ENCODE measurements at regions not wholly inside any gene's neighbourhood (a gene's known extent, or its start where the extent isn't known, plus 50 kb on each side); places are given as distances from the start of the nearest gene placed in this dataset.
"Not testable (repeated sequence)": the region's sequence is repeated elsewhere in the genome, so short reads cannot be mapped to it uniquely, and the experiment has no call there.

- Histone ChIP-seq H3K4me3 (ENCODE audit: low read depth, low read length) (no peak overlapping the region), H3K9ac (ENCODE audit: low read length) (no peak overlapping the region), H3K27ac (ENCODE audit: low read depth, low read length) (no peak overlapping the region), H3K9me3 (ENCODE audit: control insufficient read depth, insufficient read depth, low read depth, low read length) (peaks cover 2% of the 10 kb centered on the region; the same call in 1 of the 2 replicates), H3K36me3 (ENCODE audit: control insufficient read depth, insufficient read depth, low read length) (no peaks in the 10 kb centered on the region), H3K27me3 (ENCODE audit: control insufficient read depth, insufficient read depth, low read length) (no peaks in the 10 kb centered on the region), H3K4me1 (ENCODE audit: control insufficient read depth, insufficient read depth, low read length) (no peaks in the 10 kb centered on the region)
Measured at GRCh38 chr9:85302938-85303756, 438.6 kb downstream of the AGTPBP1 start.

GRCh38 chr9:85298499-85298898 lies 443.3 kb downstream of the AGTPBP1 start:
- peaks cover 10% of the 10 kb centered on the region for H3K9me3 ChIP-seq (ENCODE audit: control insufficient read depth, insufficient read depth, low read depth, low read length)
- H3K4me1 ChIP-seq (ENCODE audit: control insufficient read depth, insufficient read depth, low read length): no peaks in the 10 kb centered on the region

DNA sequence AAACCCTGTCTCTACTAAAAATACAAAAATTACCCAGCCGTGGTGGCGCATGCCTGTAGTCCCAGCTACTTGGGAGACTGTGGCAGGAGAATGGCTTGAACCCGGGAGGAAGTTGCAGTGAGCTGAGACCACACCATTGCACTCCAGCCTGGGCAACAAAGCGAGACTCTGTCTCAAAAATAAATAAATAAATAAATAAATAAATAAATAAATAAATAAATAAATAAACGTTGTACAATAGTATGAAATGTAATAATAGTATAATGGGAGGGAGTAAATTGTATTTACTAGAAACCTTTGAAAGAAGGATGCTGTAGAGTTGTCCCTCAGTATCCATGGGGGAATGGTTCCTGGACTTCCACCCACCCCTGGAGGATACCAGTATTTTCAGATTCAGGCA lies 446.5 kb downstream of the AGTPBP1 start:
- not testable (repeated sequence) for H3K9me3 ChIP-seq (ENCODE audit: control insufficient read depth, insufficient read depth, low read depth, low read length); H3K4me3 ChIP-seq (ENCODE audit: low read depth, low read length); H3K27ac ChIP-seq (ENCODE audit: low read depth, low read length); H3K9ac ChIP-seq (ENCODE audit: low read length); H3K4me1 ChIP-seq (ENCODE audit: control insufficient read depth, insufficient read depth, low read length); H3K27me3 ChIP-seq (ENCODE audit: control insufficient read depth, insufficient read depth, low read length); H3K36me3 ChIP-seq (ENCODE audit: control insufficient read depth, insufficient read depth, low read length)

More at GRCh38 chr9:85298499-85298898, 443.3 kb downstream of the AGTPBP1 start:
- Histone ChIP-seq H3K27me3 (ENCODE audit: control insufficient read depth, insufficient read depth, low read length) (no peaks in the 10 kb centered on the region), H3K27ac (ENCODE audit: low read depth, low read length) (no peak overlapping the region), H3K9ac (ENCODE audit: low read length) (no peak overlapping the region), H3K36me3 (ENCODE audit: control insufficient read depth, insufficient read depth, low read length) (no peaks in the 10 kb centered on the region), H3K4me3 (ENCODE audit: low read depth, low read length) (no peak overlapping the region)

DNA sequence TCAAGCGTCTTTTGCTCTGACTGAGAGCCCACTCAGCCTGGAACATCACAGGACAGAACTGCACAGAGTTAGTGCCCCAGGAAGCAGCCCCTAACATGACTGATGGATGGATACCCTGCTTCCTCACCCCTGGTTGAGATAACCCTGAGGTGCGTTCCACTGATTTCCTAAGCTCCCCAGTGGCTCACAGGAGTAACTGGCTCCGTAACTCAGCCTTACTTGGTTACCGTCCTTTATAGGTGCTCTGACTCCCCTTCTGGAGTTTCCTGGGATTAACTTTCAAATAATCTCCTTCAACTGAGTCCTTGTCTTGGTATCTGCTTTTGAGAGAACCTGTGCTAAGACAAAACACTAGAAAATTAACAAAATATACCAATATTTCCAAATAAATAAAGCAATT lies 449.5 kb downstream of the AGTPBP1 start:
- H3K4me1 ChIP-seq (ENCODE audit: control insufficient read depth, insufficient read depth, low read length): no peaks in the 10 kb centered on the region
- H3K9ac ChIP-seq (ENCODE audit: low read length): no peak overlapping the region
- H3K27ac ChIP-seq (ENCODE audit: low read depth, low read length): no peak overlapping the region
- H3K4me3 ChIP-seq (ENCODE audit: low read depth, low read length): no peak overlapping the region
- no peaks in the 10 kb centered on the region for H3K36me3 ChIP-seq (ENCODE audit: control insufficient read depth, insufficient read depth, low read length)
- H3K9me3 ChIP-seq (ENCODE audit: control insufficient read depth, insufficient read depth, low read depth, low read length): peaks cover 9% of the 10 kb centered on the region; the same call in 1 of the 2 replicates
- no peaks in the 10 kb centered on the region for H3K27me3 ChIP-seq (ENCODE audit: control insufficient read depth, insufficient read depth, low read length)

DNA sequence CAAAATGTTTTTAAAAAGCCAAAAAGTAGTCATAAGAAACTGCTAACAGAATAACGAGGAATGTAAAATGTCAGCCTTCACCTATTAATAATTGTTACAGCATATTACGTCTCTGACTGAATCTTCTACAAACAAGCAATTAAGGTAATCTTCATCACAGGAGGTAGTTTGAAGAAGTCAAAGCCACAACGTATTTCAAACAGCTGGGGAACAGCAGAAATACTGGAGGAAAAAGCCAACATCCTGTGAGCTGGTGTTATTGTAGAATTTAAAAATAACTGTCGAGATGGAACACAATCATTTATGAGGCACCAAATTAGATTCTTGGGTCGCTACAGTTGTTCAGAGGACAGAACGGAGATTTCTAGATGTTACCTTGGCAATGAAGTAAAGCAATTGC lies 450.5 kb downstream of the AGTPBP1 start:
- Histone ChIP-seq H3K4me3 (ENCODE audit: low read depth, low read length) (no peak overlapping the region), H3K36me3 (ENCODE audit: control insufficient read depth, insufficient read depth, low read length) (no peaks in the 10 kb centered on the region), H3K27ac (ENCODE audit: low read depth, low read length) (no peak overlapping the region), H3K4me1 (ENCODE audit: control insufficient read depth, insufficient read depth, low read length) (no peaks in the 10 kb centered on the region), H3K9me3 (ENCODE audit: control insufficient read depth, insufficient read depth, low read depth, low read length) (peaks cover 9% of the 10 kb centered on the region; the same call in 1 of the 2 replicates), H3K27me3 (ENCODE audit: control insufficient read depth, insufficient read depth, low read length) (no peaks in the 10 kb centered on the region), H3K9ac (ENCODE audit: low read length) (no peak overlapping the region)

GRCh38 chr9:85290019-85290418 lies 451.7 kb downstream of the AGTPBP1 start:
- Histone ChIP-seq H3K27ac (ENCODE audit: low read depth, low read length) (no peak overlapping the region), H3K4me1 (ENCODE audit: control insufficient read depth, insufficient read depth, low read length) (no peaks in the 10 kb centered on the region)

DNA sequence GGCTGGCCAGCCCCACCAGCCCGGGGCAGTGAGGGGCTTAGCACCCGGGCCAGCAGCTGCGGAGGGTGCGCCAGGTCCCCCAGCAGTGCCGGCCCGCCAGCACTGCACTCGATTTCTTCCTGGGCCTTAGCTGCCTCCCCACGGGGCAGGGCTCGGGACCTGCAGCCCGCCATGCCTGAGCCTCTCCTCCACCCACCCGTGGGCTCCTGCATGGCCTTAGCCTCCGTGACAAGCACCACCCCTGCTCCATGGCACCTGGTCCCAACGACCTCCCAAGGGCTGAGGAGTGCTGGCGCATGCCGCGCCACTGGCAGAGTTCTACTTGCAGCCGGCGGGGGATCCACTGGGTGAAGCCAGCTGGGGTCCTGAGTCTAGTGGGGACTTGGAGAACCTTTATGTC lies 452.6 kb downstream of the AGTPBP1 start:
- Histone ChIP-seq H3K4me3 (ENCODE audit: low read depth, low read length) (no peak overlapping the region), H3K9me3 (ENCODE audit: control insufficient read depth, insufficient read depth, low read depth, low read length) (peaks cover 9% of the 10 kb centered on the region; the same call in 1 of the 2 replicates), H3K9ac (ENCODE audit: low read length) (no peak overlapping the region), H3K27me3 (ENCODE audit: control insufficient read depth, insufficient read depth, low read length) (peaks cover 15% of the 10 kb centered on the region; the same call in 1 of the 2 replicates), H3K4me1 (ENCODE audit: control insufficient read depth, insufficient read depth, low read length) (no peaks in the 10 kb centered on the region), H3K36me3 (ENCODE audit: control insufficient read depth, insufficient read depth, low read length) (no peaks in the 10 kb centered on the region), H3K27ac (ENCODE audit: low read depth, low read length) (no peak overlapping the region)

More at GRCh38 chr9:85290019-85290418, 451.7 kb downstream of the AGTPBP1 start:
- H3K9ac ChIP-seq (ENCODE audit: low read length): no peak overlapping the region
- no peak overlapping the region for H3K4me3 ChIP-seq (ENCODE audit: low read depth, low read length)
- H3K36me3 ChIP-seq (ENCODE audit: control insufficient read depth, insufficient read depth, low read length): no peaks in the 10 kb centered on the region
- H3K9me3 ChIP-seq (ENCODE audit: control insufficient read depth, insufficient read depth, low read depth, low read length): peaks cover 9% of the 10 kb centered on the region; the same call in 1 of the 2 replicates
- peaks cover 9% of the 10 kb centered on the region; the same call in 1 of the 2 replicates for H3K27me3 ChIP-seq (ENCODE audit: control insufficient read depth, insufficient read depth, low read length)

- H3K27ac ChIP-seq (ENCODE audit: low read depth, low read length): no peak overlapping the region
- peaks cover 65% of the 10 kb centered on the region for H3K27me3 ChIP-seq (ENCODE audit: control insufficient read depth, insufficient read depth, low read length)
- no peaks in the 10 kb centered on the region for H3K36me3 ChIP-seq (ENCODE audit: control insufficient read depth, insufficient read depth, low read length)
- H3K4me3 ChIP-seq (ENCODE audit: low read depth, low read length): no peak overlapping the region
- H3K9me3 ChIP-seq (ENCODE audit: control insufficient read depth, insufficient read depth, low read depth, low read length): peaks cover 6% of the 10 kb centered on the region
- H3K4me1 ChIP-seq (ENCODE audit: control insufficient read depth, insufficient read depth, low read length): peaks cover 15% of the 10 kb centered on the region
- no peak overlapping the region for H3K9ac ChIP-seq (ENCODE audit: low read length)
Measured at GRCh38 chr9:85283421-85283820, 458.3 kb downstream of the AGTPBP1 start.

DNA sequence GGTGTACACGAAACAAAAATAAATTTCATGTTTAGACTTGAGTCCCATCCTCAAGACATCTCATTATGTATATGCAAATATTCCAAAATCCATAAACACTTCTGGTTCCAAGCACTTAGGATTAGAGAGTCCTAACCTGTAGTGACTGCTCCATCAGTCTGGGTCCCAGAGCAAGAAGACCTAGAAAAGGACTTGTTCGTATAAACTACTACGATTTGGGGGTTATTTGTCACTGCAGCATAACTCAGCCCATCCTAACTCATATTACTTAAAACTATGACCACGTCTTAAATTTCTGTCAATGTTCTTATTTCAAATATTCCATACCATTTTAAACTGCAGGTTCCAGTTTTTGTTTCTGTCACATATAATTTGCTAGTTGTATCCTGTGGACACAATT lies 463.0 kb downstream of the AGTPBP1 start:
- peaks cover 15% of the 10 kb centered on the region for H3K4me1 ChIP-seq (ENCODE audit: control insufficient read depth, insufficient read depth, low read length)
- H3K9me3 ChIP-seq (ENCODE audit: control insufficient read depth, insufficient read depth, low read depth, low read length): peaks cover 3% of the 10 kb centered on the region
- no peak overlapping the region for H3K27ac ChIP-seq (ENCODE audit: low read depth, low read length)
- H3K4me3 ChIP-seq (ENCODE audit: low read depth, low read length): no peak overlapping the region
- no peak overlapping the region for H3K9ac ChIP-seq (ENCODE audit: low read length)
- no peaks in the 10 kb centered on the region for H3K36me3 ChIP-seq (ENCODE audit: control insufficient read depth, insufficient read depth, low read length)
- peaks cover 75% of the 10 kb centered on the region for H3K27me3 ChIP-seq (ENCODE audit: control insufficient read depth, insufficient read depth, low read length)

GRCh38 chr9:85276741-85277140 lies 465.0 kb downstream of the AGTPBP1 start:
- Histone ChIP-seq H3K9me3 (ENCODE audit: control insufficient read depth, insufficient read depth, low read depth, low read length) (peaks cover 3% of the 10 kb centered on the region), H3K4me1 (ENCODE audit: control insufficient read depth, insufficient read depth, low read length) (peaks cover 15% of the 10 kb centered on the region), H3K36me3 (ENCODE audit: control insufficient read depth, insufficient read depth, low read length) (no peaks in the 10 kb centered on the region), H3K4me3 (ENCODE audit: low read depth, low read length) (no peak overlapping the region), H3K27me3 (ENCODE audit: control insufficient read depth, insufficient read depth, low read length) (peaks cover 61% of the 10 kb centered on the region), H3K9ac (ENCODE audit: low read length) (no peak overlapping the region), H3K27ac (ENCODE audit: low read depth, low read length) (no peak overlapping the region)

DNA sequence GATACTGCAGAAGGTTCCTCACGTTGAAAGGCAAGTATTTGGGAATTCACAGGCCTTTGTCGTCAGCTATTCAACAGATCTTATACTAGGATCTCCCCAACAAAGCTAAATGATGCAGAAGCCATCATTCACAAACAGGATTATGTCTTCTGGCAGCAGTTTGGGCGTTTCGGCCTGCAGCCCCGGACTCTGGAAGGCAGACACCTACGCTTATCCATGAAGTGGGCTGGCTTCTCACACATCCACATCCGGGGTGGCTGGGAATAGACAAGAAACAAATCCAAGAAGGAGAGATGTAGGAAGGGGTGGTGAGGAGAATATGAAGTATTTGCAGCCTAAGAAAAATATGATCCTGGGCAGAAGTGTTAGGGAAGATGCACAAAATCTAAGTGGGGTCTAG lies 471.9 kb downstream of the AGTPBP1 start:
- H3K9ac ChIP-seq (ENCODE audit: low read length): no peak overlapping the region
- peaks cover 3% of the 10 kb centered on the region; the same call in 1 of the 2 replicates for H3K9me3 ChIP-seq (ENCODE audit: control insufficient read depth, insufficient read depth, low read depth, low read length)
- H3K4me1 ChIP-seq (ENCODE audit: control insufficient read depth, insufficient read depth, low read length): peaks cover 12% of the 10 kb centered on the region
- H3K36me3 ChIP-seq (ENCODE audit: control insufficient read depth, insufficient read depth, low read length): no peaks in the 10 kb centered on the region
- no peak overlapping the region for H3K4me3 ChIP-seq (ENCODE audit: low read depth, low read length)
- no peak overlapping the region for H3K27ac ChIP-seq (ENCODE audit: low read depth, low read length)
- peaks cover 11% of the 10 kb centered on the region; the same call in 1 of the 2 replicates for H3K27me3 ChIP-seq (ENCODE audit: control insufficient read depth, insufficient read depth, low read length)
